AG04449 (cell line): ENCODE measurements at regions not wholly inside any gene's neighbourhood (a gene's known extent, or its start where the extent isn't known, plus 50 kb on each side); places are given as distances from the start of the nearest gene placed in this dataset.

ENCODE experiments used
- CTCF ChIA-PET: fragments of 350-600 bp; formaldehyde crosslinking; extraction: SDS; loops from one replicate; lab custom pipeline; 2021; ENCODE audit warnings: antibody characterized with exemption; lab: Yijun Ruan, JAX
- POLR2A ChIA-PET: fragments of 400-600, 350-600 bp; formaldehyde crosslinking; extraction: SDS; loops from one replicate; lab custom pipeline; 2020; ENCODE audit warnings: antibody characterized with exemption, inconsistent platforms; lab: Yijun Ruan, JAX
- DNase-seq: peaks from one replicate; pipeline ENCODE4 v3.0.0-alpha.2; 2010; ENCODE audit warnings: low read depth, low spot score
- H3K4me3 ChIP-seq: 2 replicates; pipeline ENCODE4 v1.5.1; 2011; ENCODE audit warnings: low read depth, mild to moderate bottlenecking, control low read depth, low read length
- TF ChIP-seq, protein P1 (sequence below): IDR thresholded peaks from one replicate; pipeline ENCODE4 v1.5.1; 2011; ENCODE audit warnings: mild to moderate bottlenecking, moderate library complexity, low read length, control low read depth, inconsistent platforms; ENCODE audit not compliant: insufficient read depth; ENCODE audit errors: missing control alignments

DNA sequence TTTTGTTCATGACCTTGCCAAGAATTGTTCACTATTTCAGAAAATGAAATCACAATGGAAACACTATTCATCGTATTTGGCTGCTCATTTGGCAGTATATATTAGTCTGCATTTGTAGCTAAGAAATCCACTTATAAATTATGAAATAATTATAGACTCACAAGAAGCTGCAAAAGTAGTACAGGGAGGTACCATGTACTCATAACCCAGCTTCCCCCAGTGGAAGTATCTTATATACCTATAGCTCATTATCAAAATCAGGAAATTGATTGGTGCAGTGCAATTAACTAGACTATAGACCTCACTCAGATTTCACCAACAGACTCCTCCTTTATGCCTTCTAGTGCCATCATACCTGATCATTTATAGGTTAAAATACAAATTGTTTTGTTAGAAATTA, 178.8 kb upstream of the VASH1 start:
- ChIA-PET POLR2A (no interaction called here), CTCF (no interaction called here)
- no peak overlapping the region for H3K4me3 ChIP-seq
- TF ChIP-seq, protein P1, sequence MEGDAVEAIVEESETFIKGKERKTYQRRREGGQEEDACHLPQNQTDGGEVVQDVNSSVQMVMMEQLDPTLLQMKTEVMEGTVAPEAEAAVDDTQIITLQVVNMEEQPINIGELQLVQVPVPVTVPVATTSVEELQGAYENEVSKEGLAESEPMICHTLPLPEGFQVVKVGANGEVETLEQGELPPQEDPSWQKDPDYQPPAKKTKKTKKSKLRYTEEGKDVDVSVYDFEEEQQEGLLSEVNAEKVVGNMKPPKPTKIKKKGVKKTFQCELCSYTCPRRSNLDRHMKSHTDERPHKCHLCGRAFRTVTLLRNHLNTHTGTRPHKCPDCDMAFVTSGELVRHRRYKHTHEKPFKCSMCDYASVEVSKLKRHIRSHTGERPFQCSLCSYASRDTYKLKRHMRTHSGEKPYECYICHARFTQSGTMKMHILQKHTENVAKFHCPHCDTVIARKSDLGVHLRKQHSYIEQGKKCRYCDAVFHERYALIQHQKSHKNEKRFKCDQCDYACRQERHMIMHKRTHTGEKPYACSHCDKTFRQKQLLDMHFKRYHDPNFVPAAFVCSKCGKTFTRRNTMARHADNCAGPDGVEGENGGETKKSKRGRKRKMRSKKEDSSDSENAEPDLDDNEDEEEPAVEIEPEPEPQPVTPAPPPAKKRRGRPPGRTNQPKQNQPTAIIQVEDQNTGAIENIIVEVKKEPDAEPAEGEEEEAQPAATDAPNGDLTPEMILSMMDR = no peak
- no peak for DNase-seq

DNA sequence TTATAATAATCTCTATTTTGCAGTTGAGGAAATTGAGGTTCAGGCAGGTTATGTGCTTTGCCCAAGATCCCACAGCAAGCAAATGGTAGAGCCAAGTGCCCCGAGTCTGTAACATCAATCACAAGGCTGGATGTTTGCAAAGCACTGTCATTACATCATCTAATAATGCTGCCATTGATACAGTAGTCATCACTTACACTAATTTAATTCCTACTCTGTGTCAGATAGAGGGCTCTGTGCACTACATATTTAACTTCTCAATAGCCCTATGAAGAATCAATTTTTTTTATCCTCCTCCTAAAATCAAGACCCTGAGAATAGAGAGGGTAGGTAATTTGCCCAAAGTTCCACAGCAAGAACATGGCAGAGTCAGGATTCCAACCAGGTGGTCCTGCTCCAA, 178.1 kb upstream of the VASH1 start:
- DNase-seq = no peak
- ChIA-PET CTCF (interaction anchor here (1.2 kb wide), 1 partner anchor 874 kb away, joined by 3 read pairs; no protein-coding TSS in a partner anchor), POLR2A (no interaction called here)
- no peak overlapping the region for H3K4me3 ChIP-seq
- TF ChIP-seq, protein P1 = no peak

DNA sequence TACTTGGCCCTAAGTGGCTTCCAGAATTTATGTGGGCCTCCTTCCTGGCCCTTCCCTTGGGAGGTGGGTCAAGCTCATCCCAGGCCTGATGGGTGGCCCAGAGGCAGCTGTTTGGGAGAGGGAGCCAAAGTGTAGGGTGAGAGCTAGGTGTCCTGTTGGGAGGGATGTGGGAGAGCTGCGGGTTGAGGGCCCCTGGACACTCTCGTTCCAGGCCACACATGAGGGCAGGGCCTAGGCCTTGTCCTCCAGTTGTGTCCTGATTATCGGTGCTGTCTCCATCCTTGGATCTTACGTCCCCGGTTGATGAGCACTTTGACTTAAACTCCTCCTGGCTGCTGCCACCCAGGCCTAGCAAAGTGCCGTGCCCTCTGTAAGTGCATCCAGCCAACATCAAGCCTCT, 177.5 kb upstream of the VASH1 start:
- TF ChIP-seq, protein P1 = no peak
- H3K4me3 ChIP-seq = no peak overlapping the region
- DNase-seq = no peak
- ChIA-PET CTCF (interaction anchor here (1.2 kb wide), 1 partner anchor 875 kb away, joined by 3 read pairs; no protein-coding TSS in a partner anchor), POLR2A (no interaction called here)

DNA sequence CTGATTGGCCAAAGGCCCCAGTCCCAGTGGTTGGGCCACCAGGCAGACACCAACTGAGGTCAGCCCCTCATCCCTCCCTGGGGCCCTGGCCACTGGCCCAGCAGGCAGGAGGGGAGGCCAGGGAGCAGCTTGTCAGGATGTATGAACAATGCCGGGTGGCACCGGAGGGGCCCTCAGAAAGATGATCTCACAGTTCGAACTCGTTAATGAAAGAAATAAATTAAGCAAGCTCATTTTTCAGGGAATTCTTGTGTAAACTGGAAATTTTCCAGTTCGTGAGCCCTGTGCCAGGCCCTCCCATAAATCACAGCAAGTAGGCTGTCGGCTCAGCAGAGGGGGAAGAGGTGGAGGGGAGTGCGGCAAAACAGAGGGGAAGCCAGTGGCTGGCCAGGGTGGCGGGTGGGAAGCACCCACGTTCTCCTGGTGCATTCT, 177.0 kb upstream of the VASH1 start:
- DNase-seq = no peak
- ChIA-PET CTCF (interaction anchor here (1.2 kb wide), 1 partner anchor 875 kb away, joined by 3 read pairs; no protein-coding TSS in a partner anchor), POLR2A (no interaction called here)
- TF ChIP-seq, protein P1 = no peak
- no peak overlapping the region for H3K4me3 ChIP-seq

DNA sequence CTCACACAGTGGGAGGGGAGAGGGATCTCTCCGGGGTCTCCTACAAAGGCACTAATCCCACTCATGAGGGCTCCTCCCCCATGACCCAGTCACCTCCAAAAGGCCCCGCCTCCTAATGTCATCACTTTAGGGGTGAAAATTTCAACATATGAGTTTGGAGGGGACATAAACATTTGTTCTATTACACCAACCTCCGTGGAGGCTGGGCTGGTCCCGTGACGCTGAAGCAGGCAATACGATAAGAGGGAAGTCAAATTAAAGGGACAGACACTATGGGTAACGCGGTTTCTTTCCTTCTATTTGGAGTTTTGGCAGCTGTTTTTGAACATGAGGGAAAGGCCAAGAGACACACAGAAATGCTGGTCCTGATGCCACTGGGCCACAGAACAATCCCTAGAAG, 175.7 kb upstream of the VASH1 start:
- ChIA-PET CTCF (no interaction called here), POLR2A (no interaction called here)
- TF ChIP-seq, protein P1 = no peak
- no peak overlapping the region for H3K4me3 ChIP-seq
- no peak for DNase-seq

DNA sequence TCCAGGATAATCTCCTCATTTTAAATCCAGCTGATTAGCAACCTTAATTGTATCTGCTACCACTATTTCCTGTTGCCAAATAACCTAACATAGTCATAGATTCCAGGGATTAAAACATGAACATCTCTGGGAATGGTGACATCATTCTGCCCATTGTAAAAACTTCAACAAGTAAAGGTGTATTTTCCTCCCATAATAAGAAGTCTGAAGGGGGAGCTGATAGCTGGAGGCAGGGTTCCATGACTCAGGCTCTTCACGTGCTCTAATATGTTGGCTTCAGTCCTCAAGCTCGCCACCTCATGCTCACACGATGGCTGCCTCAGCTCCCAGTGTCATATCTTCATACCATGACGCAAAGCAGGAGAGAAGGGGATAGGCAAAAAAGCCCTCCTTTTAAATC, 172.0 kb upstream of the VASH1 start:
- CTCF ChIA-PET = no interaction called here
- no peak for DNase-seq
- POLR2A ChIA-PET = no interaction called here
- TF ChIP-seq, protein P1 = no peak
- H3K4me3 ChIP-seq = no peak overlapping the region
